ENCODE measurements at regions not wholly inside any gene's neighbourhood (a gene's known extent, or its start where the extent isn't known, plus 50 kb on each side); places are given as distances from the start of the nearest gene placed in this dataset.

DNA sequence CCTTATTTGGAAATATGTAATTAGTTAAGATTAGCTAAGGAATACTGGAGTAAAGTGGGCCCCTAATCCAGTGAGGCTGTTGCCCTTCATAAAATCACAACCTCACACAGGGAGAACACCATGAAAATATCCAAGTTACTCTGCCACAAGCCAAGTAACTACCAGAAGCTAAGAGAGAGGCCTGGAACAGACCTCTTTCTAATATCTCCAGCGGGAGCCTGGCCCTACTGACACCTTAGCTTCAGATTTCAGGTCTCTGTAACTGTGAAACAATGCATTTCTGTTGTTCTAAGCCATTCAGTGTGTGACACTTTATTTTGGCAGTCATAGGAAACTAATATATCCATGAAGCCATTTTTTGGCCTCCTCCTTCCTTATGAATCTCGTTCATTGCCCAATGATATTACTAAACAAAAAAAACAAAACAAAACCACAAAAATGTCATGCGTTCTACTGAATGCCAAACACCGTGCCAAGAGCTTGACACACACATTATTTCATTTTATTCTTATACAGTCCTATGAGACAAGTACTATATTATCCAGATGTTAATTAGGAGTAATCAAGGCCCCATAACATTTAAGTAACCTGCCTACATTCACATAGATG lies 699.0 kb downstream of the MAT2B start:
- DNase-seq (no peak), ATAC-seq (no peak)
- Mint-ChIP-seq H3K4me3 (no peak overlapping the region), H3K9me3 (peaks cover 0 to 26% (median 0%) of the 10 kb centered on the region in 9 donors), H3K4me1 (no peaks in the 10 kb centered on the region), H3K27ac (no peak overlapping the region), H3K36me3 (no peaks in the 10 kb centered on the region), H3K27me3 (no peaks in the 10 kb centered on the region)
- POLR2A ChIA-PET: no interaction called here

- Mint-ChIP-seq H3K4me1 (no peaks in the 10 kb centered on the region), H3K36me3 (no peaks in the 10 kb centered on the region), H3K27me3 (no peaks in the 10 kb centered on the region), H3K4me3 (no peak overlapping the region), H3K27ac (no peak overlapping the region), H3K9me3 (peaks cover 0 to 26% (median 2%) of the 10 kb centered on the region in 9 donors)
- POLR2A ChIA-PET: no interaction called here
- ATAC-seq (no peak), DNase-seq (no peak)
Measured at GRCh38 chr5:164206196-164206595, 700.8 kb downstream of the MAT2B start.

DNA sequence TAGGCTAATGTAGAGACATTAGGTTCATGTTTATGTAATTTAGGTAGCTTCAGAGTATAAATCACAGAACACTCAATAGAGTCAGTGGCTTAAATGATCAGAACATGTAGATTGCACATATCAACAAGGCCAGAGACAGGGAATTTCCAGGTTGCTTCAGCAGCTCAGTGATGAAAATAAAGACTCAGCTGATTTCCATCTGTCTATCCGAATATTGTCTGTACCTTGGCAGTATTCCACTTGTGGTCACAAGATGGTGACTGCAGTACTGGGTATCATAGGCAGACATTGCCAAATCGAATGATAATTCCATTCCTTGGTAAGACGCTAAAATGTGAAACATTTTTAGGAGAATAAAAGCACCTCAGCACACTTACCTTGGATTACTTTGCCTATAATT lies 702.2 kb downstream of the MAT2B start:
- peaks cover 0 to 16% (median 2%) of the 10 kb centered on the region in 9 donors for H3K9me3 Mint-ChIP-seq
- H3K4me3 Mint-ChIP-seq: no peak overlapping the region
- no peaks in the 10 kb centered on the region for H3K27me3 Mint-ChIP-seq
- H3K27ac Mint-ChIP-seq: no peak overlapping the region
- no peaks in the 10 kb centered on the region for H3K36me3 Mint-ChIP-seq
- POLR2A ChIA-PET: no interaction called here
- ATAC-seq (no peak), DNase-seq (no peak)
- no peaks in the 10 kb centered on the region for H3K4me1 Mint-ChIP-seq

DNA sequence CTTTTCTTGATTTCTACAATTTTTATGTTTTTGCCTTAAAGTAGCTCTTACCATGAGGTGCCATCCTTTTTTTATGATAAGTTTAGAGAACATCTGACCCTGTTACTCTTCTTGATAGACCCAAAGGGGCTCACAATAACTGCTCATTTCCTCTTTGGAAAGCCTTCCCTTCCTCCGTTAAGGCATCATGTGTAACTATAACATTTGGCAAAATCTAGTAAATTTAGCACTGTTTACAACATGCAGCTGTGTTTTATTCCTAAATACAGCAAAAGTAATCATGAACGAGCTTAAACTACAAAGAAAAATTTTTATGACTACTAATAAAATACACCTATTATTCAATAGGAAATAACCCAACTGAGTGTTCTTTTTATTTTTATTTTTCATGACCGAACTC lies 705.1 kb downstream of the MAT2B start:
- H3K4me1 Mint-ChIP-seq: no peaks in the 10 kb centered on the region
- DNase-seq (no peak), ATAC-seq (no peak)
- POLR2A ChIA-PET: no interaction called here
- H3K36me3 Mint-ChIP-seq: no peaks in the 10 kb centered on the region
- no peak overlapping the region for H3K4me3 Mint-ChIP-seq
- peaks cover 0 to 6% (median 0%) of the 10 kb centered on the region in 9 donors for H3K9me3 Mint-ChIP-seq
- no peak overlapping the region for H3K27ac Mint-ChIP-seq
- H3K27me3 Mint-ChIP-seq: no peaks in the 10 kb centered on the region

- H3K36me3 Mint-ChIP-seq: no peaks in the 10 kb centered on the region
- H3K4me1 Mint-ChIP-seq: no peaks in the 10 kb centered on the region
- H3K4me3 Mint-ChIP-seq: no peak overlapping the region
- ATAC-seq: no peak
- peaks cover 0 to 11% (median 0%) of the 10 kb centered on the region in 9 donors for H3K9me3 Mint-ChIP-seq
- POLR2A ChIA-PET: no interaction called here
- no peak overlapping the region for H3K27ac Mint-ChIP-seq
- no peak for DNase-seq
- no peaks in the 10 kb centered on the region for H3K27me3 Mint-ChIP-seq
Measured at GRCh38 chr5:164214698-164215097, 709.3 kb downstream of the MAT2B start.

DNA sequence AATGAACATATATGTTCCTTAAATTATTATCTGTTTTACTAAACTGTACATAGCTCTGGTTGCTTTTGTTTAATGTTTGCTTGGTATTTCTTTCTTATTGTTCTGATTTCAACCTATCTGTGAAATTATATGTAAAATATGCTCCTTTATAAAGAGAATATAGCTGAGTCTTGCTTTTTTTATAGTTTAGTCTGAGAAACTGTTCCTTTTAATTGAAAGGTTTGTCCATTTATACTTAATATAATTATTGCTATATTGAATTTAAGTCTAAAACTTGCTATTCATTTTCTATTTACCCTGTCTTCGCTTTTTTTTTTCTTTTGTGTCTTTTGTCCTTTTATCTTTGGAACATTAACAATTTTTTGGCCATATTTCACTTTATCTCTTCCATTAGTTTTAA lies 712.0 kb downstream of the MAT2B start:
- no peak for ATAC-seq
- POLR2A ChIA-PET: no interaction called here
- H3K4me1 Mint-ChIP-seq: no peaks in the 10 kb centered on the region
- no peaks in the 10 kb centered on the region for H3K36me3 Mint-ChIP-seq
- H3K27me3 Mint-ChIP-seq: no peaks in the 10 kb centered on the region
- H3K27ac Mint-ChIP-seq: no peak overlapping the region
- no peak overlapping the region for H3K4me3 Mint-ChIP-seq
- H3K9me3 Mint-ChIP-seq: peaks cover 0 to 19% (median 0%) of the 10 kb centered on the region in 9 donors
- DNase-seq: no peak

GRCh38 chr5:164220522-164220921 lies 715.1 kb downstream of the MAT2B start:
- Mint-ChIP-seq H3K27me3 (no peaks in the 10 kb centered on the region), H3K4me3 (no peak overlapping the region), H3K4me1 (no peaks in the 10 kb centered on the region), H3K9me3 (peaks cover 0 to 36% (median 4%) of the 10 kb centered on the region in 9 donors), H3K27ac (no peak overlapping the region), H3K36me3 (no peaks in the 10 kb centered on the region)
- DNase-seq (no peak), ATAC-seq (no peak)
- POLR2A ChIA-PET: no interaction called here

GRCh38 chr5:164224236-164224635 lies 718.8 kb downstream of the MAT2B start:
- POLR2A ChIA-PET: no interaction called here
- H3K36me3 Mint-ChIP-seq: no peaks in the 10 kb centered on the region
- no peaks in the 10 kb centered on the region for H3K27me3 Mint-ChIP-seq
- ATAC-seq (no peak), DNase-seq (no peak)
- H3K4me1 Mint-ChIP-seq: no peaks in the 10 kb centered on the region
- no peak overlapping the region for H3K27ac Mint-ChIP-seq
- H3K9me3 Mint-ChIP-seq: peaks cover 0 to 25% (median 7%) of the 10 kb centered on the region in 9 donors
- H3K4me3 Mint-ChIP-seq: no peak overlapping the region

GRCh38 chr5:164224772-164225171 lies 719.4 kb downstream of the MAT2B start:
- DNase-seq (no peak), ATAC-seq (no peak)
- Mint-ChIP-seq H3K9me3 (peaks cover 0 to 25% (median 7%) of the 10 kb centered on the region in 9 donors), H3K27ac (no peak overlapping the region), H3K36me3 (no peaks in the 10 kb centered on the region), H3K4me3 (no peak overlapping the region), H3K27me3 (no peaks in the 10 kb centered on the region), H3K4me1 (no peaks in the 10 kb centered on the region)
- POLR2A ChIA-PET: no interaction called here

- Mint-ChIP-seq H3K27me3 (no peaks in the 10 kb centered on the region), H3K9me3 (peaks cover 0 to 10% (median 3%) of the 10 kb centered on the region in 9 donors), H3K36me3 (no peaks in the 10 kb centered on the region), H3K27ac (no peak overlapping the region), H3K4me1 (no peaks in the 10 kb centered on the region), H3K4me3 (no peak overlapping the region)
- DNase-seq (no peak), ATAC-seq (no peak)
- POLR2A ChIA-PET: no interaction called here
Measured at GRCh38 chr5:164230341-164230740, 724.9 kb downstream of the MAT2B start.

GRCh38 chr5:164233791-164234190 lies 728.4 kb downstream of the MAT2B start:
- Mint-ChIP-seq H3K36me3 (no peaks in the 10 kb centered on the region), H3K27ac (no peak overlapping the region), H3K27me3 (no peaks in the 10 kb centered on the region), H3K9me3 (peaks cover 0 to 16% (median 1%) of the 10 kb centered on the region in 9 donors), H3K4me1 (no peaks in the 10 kb centered on the region), H3K4me3 (no peak overlapping the region)
- DNase-seq: no peak
- POLR2A ChIA-PET: no interaction called here
- ATAC-seq: no peak

GRCh38 chr5:164234321-164234720 lies 728.9 kb downstream of the MAT2B start:
- Mint-ChIP-seq H3K9me3 (peaks cover 0 to 16% (median under 1%) of the 10 kb centered on the region in 9 donors), H3K4me3 (no peak overlapping the region), H3K4me1 (no peaks in the 10 kb centered on the region), H3K27ac (no peak overlapping the region), H3K27me3 (no peaks in the 10 kb centered on the region), H3K36me3 (no peaks in the 10 kb centered on the region)
- ATAC-seq (no peak), DNase-seq (no peak)
- POLR2A ChIA-PET: no interaction called here

- no peak overlapping the region for H3K4me3 Mint-ChIP-seq
- POLR2A ChIA-PET: no interaction called here
- H3K4me1 Mint-ChIP-seq: no peaks in the 10 kb centered on the region
- no peaks in the 10 kb centered on the region for H3K36me3 Mint-ChIP-seq
- H3K27me3 Mint-ChIP-seq: no peaks in the 10 kb centered on the region
- DNase-seq: no peak
- ATAC-seq: no peak
- no peak overlapping the region for H3K27ac Mint-ChIP-seq
- peaks cover 0 to 16% (median 0%) of the 10 kb centered on the region in 9 donors for H3K9me3 Mint-ChIP-seq
Measured at GRCh38 chr5:164235300-164235891, 730.0 kb downstream of the MAT2B start.

DNA sequence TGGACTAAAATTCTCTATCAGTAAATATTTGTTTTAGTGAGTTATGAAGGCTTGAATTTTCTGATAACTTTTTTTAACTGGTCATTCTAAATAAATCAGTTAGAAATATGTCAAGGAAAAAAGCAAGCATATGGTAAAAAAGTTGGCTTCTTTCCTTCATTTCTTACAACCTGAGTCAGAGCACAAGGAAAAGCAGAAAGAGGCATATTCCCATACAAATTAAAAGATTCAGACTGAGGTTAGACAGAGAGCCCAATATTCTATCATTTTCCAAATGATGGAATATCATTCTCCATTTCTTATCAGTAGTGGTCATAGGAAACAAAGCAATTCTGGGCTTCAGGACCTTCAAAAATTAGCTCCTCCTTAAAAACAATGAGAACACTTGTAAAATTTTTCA lies 732.1 kb downstream of the MAT2B start:
- POLR2A ChIA-PET: no interaction called here
- DNase-seq (no peak), ATAC-seq (no peak)
- Mint-ChIP-seq H3K9me3 (peaks cover 0 to 12% (median 0%) of the 10 kb centered on the region in 9 donors), H3K27me3 (no peaks in the 10 kb centered on the region), H3K4me3 (no peak overlapping the region), H3K36me3 (no peaks in the 10 kb centered on the region), H3K4me1 (no peaks in the 10 kb centered on the region), H3K27ac (no peak overlapping the region)
